ENCODE measurements at regions not wholly inside any gene's neighbourhood (a gene's known extent, or its start where the extent isn't known, plus 50 kb on each side); places are given as distances from the start of the nearest gene placed in this dataset.
"Not testable (repeated sequence)": the region's sequence is repeated elsewhere in the genome, so short reads cannot be mapped to it uniquely, and the experiment has no call there.

- peaks cover 68% of the 10 kb centered on the region for H3K36me3 Mint-ChIP-seq (ENCODE audit: low read depth)
- no peaks in the 10 kb centered on the region for H3K27me3 Mint-ChIP-seq
- ChIA-PET CTCF (no interaction called here), POLR2A (no interaction called here)
- H3K4me1 Mint-ChIP-seq = peaks cover 16% of the 10 kb centered on the region
- no peak overlapping the region for H3K27ac Mint-ChIP-seq
- H3K9me3 Mint-ChIP-seq = peaks cover 53% of the 10 kb centered on the region
- no peak overlapping the region for H3K4me3 Mint-ChIP-seq
- no peak for DNase-seq
Measured at GRCh38 chr5:94102849-94103248, 361.4 kb upstream of the POU5F2 start.

GRCh38 chr5:94097384-94097783 is 356.0 kb upstream of the POU5F2 start:
- peaks cover 35% of the 10 kb centered on the region for H3K36me3 Mint-ChIP-seq (ENCODE audit: low read depth)
- H3K27me3 Mint-ChIP-seq, POLR2A ChIA-PET, H3K4me1 Mint-ChIP-seq, H3K4me3 Mint-ChIP-seq, DNase-seq, H3K27ac Mint-ChIP-seq: not testable (repeated sequence)
- peaks cover 31% of the 10 kb centered on the region for H3K9me3 Mint-ChIP-seq
- CTCF ChIA-PET = interaction anchor here (0.7 to 1.1 kb wide), 2 partner anchors 15 to 22 kb away, joined by 3 read pairs; no protein-coding TSS in a partner anchor

- CTCF ChIA-PET = no interaction called here
- no peaks in the 10 kb centered on the region for H3K27me3 Mint-ChIP-seq
- H3K36me3 Mint-ChIP-seq (ENCODE audit: low read depth) = peaks cover 25% of the 10 kb centered on the region
- no peak overlapping the region for H3K4me3 Mint-ChIP-seq
- no peaks in the 10 kb centered on the region for H3K4me1 Mint-ChIP-seq
- no peak for DNase-seq
- peaks cover 18% of the 10 kb centered on the region for H3K9me3 Mint-ChIP-seq
- no peak overlapping the region for H3K27ac Mint-ChIP-seq
- POLR2A ChIA-PET = no interaction called here
Measured at GRCh38 chr5:94094793-94095441, 353.5 kb upstream of the POU5F2 start.

- CTCF ChIA-PET = no interaction called here
Measured at GRCh38 chr5:94093300-94093699, 351.9 kb upstream of the POU5F2 start.

GRCh38 chr5:94086635-94087034 is 345.2 kb upstream of the POU5F2 start:
- H3K9me3 Mint-ChIP-seq, H3K4me3 Mint-ChIP-seq, H3K27ac Mint-ChIP-seq, H3K4me1 Mint-ChIP-seq, H3K27me3 Mint-ChIP-seq, DNase-seq, POLR2A ChIA-PET: not testable (repeated sequence)
- CTCF ChIA-PET = interaction anchor here (1.2 to 1.5 kb wide), 2 partner anchors 10 to 285 kb away, joined by 3 to 5 read pairs; no protein-coding TSS in a partner anchor
- peaks cover 15% of the 10 kb centered on the region for H3K36me3 Mint-ChIP-seq (ENCODE audit: low read depth)

More at GRCh38 chr5:94093300-94093699, 351.9 kb upstream of the POU5F2 start:
- DNase-seq = no peak
- Mint-ChIP-seq H3K9me3 (peaks cover 13% of the 10 kb centered on the region), H3K36me3 (ENCODE audit: low read depth) (peaks cover 15% of the 10 kb centered on the region), H3K4me1 (no peaks in the 10 kb centered on the region), H3K4me3 (no peak overlapping the region), H3K27me3 (no peaks in the 10 kb centered on the region), H3K27ac (no peak overlapping the region)
- POLR2A ChIA-PET = no interaction called here

- no peak overlapping the region for H3K27ac Mint-ChIP-seq
- no peaks in the 10 kb centered on the region for H3K27me3 Mint-ChIP-seq
- no peak for DNase-seq
- ChIA-PET POLR2A (no interaction called here), CTCF (interaction anchor here (1.5 kb wide), 1 partner anchor 285 kb away, joined by 3 read pairs; no protein-coding TSS in a partner anchor)
- H3K4me3 Mint-ChIP-seq = no peak overlapping the region
- no peaks in the 10 kb centered on the region for H3K4me1 Mint-ChIP-seq
- peaks cover 6% of the 10 kb centered on the region for H3K9me3 Mint-ChIP-seq
- H3K36me3 Mint-ChIP-seq (ENCODE audit: low read depth) = peaks cover 15% of the 10 kb centered on the region
Measured at GRCh38 chr5:94086194-94086593, 344.8 kb upstream of the POU5F2 start.

- Mint-ChIP-seq H3K36me3 (ENCODE audit: low read depth) (peaks cover 13% of the 10 kb centered on the region), H3K27ac (no peak overlapping the region), H3K4me1 (no peaks in the 10 kb centered on the region), H3K27me3 (no peaks in the 10 kb centered on the region), H3K9me3 (peaks cover 6% of the 10 kb centered on the region), H3K4me3 (no peak overlapping the region)
- CTCF ChIA-PET = interaction anchor here (1.4 kb wide), 1 partner anchor 14 kb away, joined by 3 read pairs; no protein-coding TSS in a partner anchor
- POLR2A ChIA-PET = no interaction called here
- no peak for DNase-seq
Measured at GRCh38 chr5:94082405-94082804, 341.0 kb upstream of the POU5F2 start.

GRCh38 chr5:94081088-94081487 is 339.7 kb upstream of the POU5F2 start:
- ChIA-PET CTCF (interaction anchor here (0.5 to 0.7 kb wide), 2 partner anchors 604 to 657 kb away, joined by 3 read pairs; no protein-coding TSS in a partner anchor), POLR2A (no interaction called here)
- Mint-ChIP-seq H3K36me3 (ENCODE audit: low read depth) (peaks cover 13% of the 10 kb centered on the region), H3K4me3 (no peak overlapping the region), H3K4me1 (no peaks in the 10 kb centered on the region), H3K27me3 (no peaks in the 10 kb centered on the region), H3K27ac (no peak overlapping the region), H3K9me3 (peaks cover 6% of the 10 kb centered on the region)
- no peak for DNase-seq

- ChIA-PET POLR2A (no interaction called here), CTCF (no interaction called here)
- H3K36me3 Mint-ChIP-seq (ENCODE audit: low read depth) = peaks cover 8% of the 10 kb centered on the region
- no peak for DNase-seq
- no peak overlapping the region for H3K4me3 Mint-ChIP-seq
- H3K27ac Mint-ChIP-seq = no peak overlapping the region
- no peaks in the 10 kb centered on the region for H3K27me3 Mint-ChIP-seq
- peaks cover 2% of the 10 kb centered on the region for H3K9me3 Mint-ChIP-seq
- H3K4me1 Mint-ChIP-seq = no peaks in the 10 kb centered on the region
Measured at GRCh38 chr5:94080390-94080789, 339.0 kb upstream of the POU5F2 start.

GRCh38 chr5:94072116-94072515 is 330.7 kb upstream of the POU5F2 start:
- H3K4me1 Mint-ChIP-seq = no peaks in the 10 kb centered on the region
- H3K9me3 Mint-ChIP-seq = peaks cover 20% of the 10 kb centered on the region
- no peak overlapping the region for H3K4me3 Mint-ChIP-seq
- H3K27me3 Mint-ChIP-seq = no peaks in the 10 kb centered on the region
- H3K36me3 Mint-ChIP-seq (ENCODE audit: low read depth) = peaks cover 13% of the 10 kb centered on the region
- ChIA-PET POLR2A (no interaction called here), CTCF (no interaction called here)
- DNase-seq = no peak
- no peak overlapping the region for H3K27ac Mint-ChIP-seq

- H3K27me3 Mint-ChIP-seq = no peaks in the 10 kb centered on the region
- ChIA-PET POLR2A (no interaction called here), CTCF (no interaction called here)
- no peak for DNase-seq
- H3K9me3 Mint-ChIP-seq = peaks cover 44% of the 10 kb centered on the region
- H3K4me3 Mint-ChIP-seq = no peak overlapping the region
- H3K36me3 Mint-ChIP-seq (ENCODE audit: low read depth) = peaks cover 36% of the 10 kb centered on the region
- H3K27ac Mint-ChIP-seq = no peak overlapping the region
- H3K4me1 Mint-ChIP-seq = no peaks in the 10 kb centered on the region
Measured at GRCh38 chr5:94066437-94067207, 325.2 kb upstream of the POU5F2 start.

- Mint-ChIP-seq H3K36me3 (ENCODE audit: low read depth) (peaks cover 37% of the 10 kb centered on the region), H3K27me3 (no peaks in the 10 kb centered on the region), H3K9me3 (peaks cover 42% of the 10 kb centered on the region), H3K27ac (no peak overlapping the region), H3K4me3 (no peak overlapping the region), H3K4me1 (no peaks in the 10 kb centered on the region)
- ChIA-PET CTCF (no interaction called here), POLR2A (no interaction called here)
- no peak for DNase-seq
Measured at GRCh38 chr5:94064025-94064424, 322.6 kb upstream of the POU5F2 start.

- CTCF ChIA-PET = no interaction called here
- POLR2A ChIA-PET = no interaction called here
- Mint-ChIP-seq H3K36me3 (ENCODE audit: low read depth) (peaks cover 13% of the 10 kb centered on the region), H3K4me1 (no peaks in the 10 kb centered on the region), H3K4me3 (no peak overlapping the region), H3K27me3 (no peaks in the 10 kb centered on the region), H3K9me3 (peaks cover 9% of the 10 kb centered on the region), H3K27ac (no peak overlapping the region)
- no peak for DNase-seq
Measured at GRCh38 chr5:94057655-94058054, 316.3 kb upstream of the POU5F2 start.

Measured in activated CD4-positive, alpha-beta T cell treated with anti-CD3 and anti-CD28 coated beads, Interleukin-2, amount 10 ng/mL, durations not matched to agents 7 days and 5 days (primary cell).